ENCODE measurements at regions not wholly inside any gene's neighbourhood (a gene's known extent, or its start where the extent isn't known, plus 50 kb on each side); places are given as distances from the start of the nearest gene placed in this dataset.

GRCh38 chr20:7094438-7094997, 327.0 kb downstream of the BMP2 start:
- TF ChIP-seq CTCF (IDR thresholded peaks at IDR 0.05; ENCODE audit: low read depth, low read length, missing input control) = peak; percentile 57
- TF ChIP-seq FOXA1 (IDR thresholded peaks at IDR 0.05) = no peak
- no peak for TF ChIP-seq SP1 (IDR thresholded peaks at IDR 0.05)

All from liver (tissue), 3 donors.